OCI-LY1 (cell line): ENCODE measurements at regions not wholly inside any gene's neighbourhood (a gene's known extent, or its start where the extent isn't known, plus 50 kb on each side); places are given as distances from the start of the nearest gene placed in this dataset.

Experiments
- H2AFZ ChIP-seq: fragments of 200-600 bp; sonication (generic), shearing (Covaris generic); 2 replicates; pipeline ENCODE4 v1.6.0; 2014; ENCODE audit warnings: antibody characterized with exemption, mild to moderate bottlenecking, low read length
- H3F3A ChIP-seq: fragments of 200-600 bp; sonication (generic), shearing (Covaris generic); 2 replicates; pipeline ENCODE4 v1.6.0; 2014; ENCODE audit warnings: mild to moderate bottlenecking, antibody characterized with exemption, low read length, moderate library complexity; ENCODE audit not compliant: insufficient read depth
- H3K27ac ChIP-seq: fragments of 200-600 bp; sonication (generic); 2 replicates; pipeline ENCODE4 v1.5.1; 2014; ENCODE audit warnings: low read length, mixed run types, mild to moderate bottlenecking, low read depth; ENCODE audit not compliant: poor library complexity, severe bottlenecking
- H3K27me3 ChIP-seq: fragments of 200-600 bp; sonication (generic); 2 replicates; pipeline ENCODE4 v1.6.0; 2014; ENCODE audit warnings: antibody characterized with exemption, mild to moderate bottlenecking, low read length, moderate library complexity; ENCODE audit not compliant: insufficient read depth
- H3K36me3 ChIP-seq: fragments of 200-600 bp; sonication (generic); 2 replicates; pipeline ENCODE4 v1.6.1; 2014; ENCODE audit warnings: mild to moderate bottlenecking, antibody characterized with exemption, low read length, moderate library complexity, mixed read lengths; ENCODE audit not compliant: insufficient read depth
- H3K4me1 ChIP-seq: fragments of 200-600 bp; sonication (generic); 2 replicates; pipeline ENCODE4 v1.5.1; 2014; ENCODE audit warnings: mild to moderate bottlenecking, low read length, moderate library complexity; ENCODE audit not compliant: insufficient read depth, severe bottlenecking
- H3K4me2 ChIP-seq: fragments of 200-600 bp; sonication (generic), shearing (Covaris generic); 2 replicates; pipeline ENCODE4 v1.6.1; 2014; ENCODE audit warnings: low read length
- H3K4me3 ChIP-seq: fragments of 200-600 bp; sonication (generic); 2 replicates; pipeline ENCODE4 v1.5.1; 2014; ENCODE audit warnings: low read length, low read depth, mild to moderate bottlenecking, mixed read lengths; ENCODE audit not compliant: poor library complexity, severe bottlenecking
- H3K79me2 ChIP-seq: fragments of 200-600 bp; shearing (Covaris generic); 2 replicates; pipeline ENCODE4 v1.6.1; 2016; ENCODE audit warnings: mixed run types, low read length, mixed read lengths; ENCODE audit not compliant: insufficient read depth
- H3K9ac ChIP-seq: fragments of 200-600 bp; sonication (generic), shearing (Covaris generic); 2 replicates; pipeline ENCODE4 v1.6.1; 2014; ENCODE audit warnings: mild to moderate bottlenecking, low read length, mixed read lengths
- H3K9me2 ChIP-seq: fragments of 200-600 bp; sonication (generic), shearing (Covaris generic); 2 replicates; pipeline ENCODE4 v1.6.1; 2014; ENCODE audit warnings: low read depth, mild to moderate bottlenecking, low read length, mixed read lengths
- H3K9me3 ChIP-seq: fragments of 200-600 bp; shearing (Covaris generic); 2 replicates; pipeline ENCODE4 v1.6.1; 2014; ENCODE audit warnings: low read length, mixed read lengths
- H4K20me1 ChIP-seq: fragments of 200-600 bp; sonication (generic), shearing (Covaris generic); 2 replicates; pipeline ENCODE4 v1.6.0; 2016; ENCODE audit warnings: mild to moderate bottlenecking, low read length; ENCODE audit not compliant: insufficient read depth
- EZH2 ChIP-seq: fragments of 200-600 bp; sonication (generic), shearing (Covaris generic); IDR thresholded peaks from 2 replicates; pipeline ENCODE4 v1.8.0; 2017; ENCODE audit warnings: borderline replicate concordance, mixed run types, mild to moderate bottlenecking, antibody characterized with exemption, low read length, moderate library complexity, mixed read lengths
- TF ChIP-seq, protein P1 (sequence below): fragments of 200-600 bp; sonication (generic), shearing (Covaris generic); IDR thresholded peaks from 2 replicates; pipeline ENCODE4 v1.5.1; 2017; ENCODE audit warnings: mild to moderate bottlenecking, antibody characterized with exemption, low read length, moderate library complexity, mixed read lengths

- H3F3A ChIP-seq = no peaks in the 10 kb centered on the region
- TF ChIP-seq, protein P1, sequence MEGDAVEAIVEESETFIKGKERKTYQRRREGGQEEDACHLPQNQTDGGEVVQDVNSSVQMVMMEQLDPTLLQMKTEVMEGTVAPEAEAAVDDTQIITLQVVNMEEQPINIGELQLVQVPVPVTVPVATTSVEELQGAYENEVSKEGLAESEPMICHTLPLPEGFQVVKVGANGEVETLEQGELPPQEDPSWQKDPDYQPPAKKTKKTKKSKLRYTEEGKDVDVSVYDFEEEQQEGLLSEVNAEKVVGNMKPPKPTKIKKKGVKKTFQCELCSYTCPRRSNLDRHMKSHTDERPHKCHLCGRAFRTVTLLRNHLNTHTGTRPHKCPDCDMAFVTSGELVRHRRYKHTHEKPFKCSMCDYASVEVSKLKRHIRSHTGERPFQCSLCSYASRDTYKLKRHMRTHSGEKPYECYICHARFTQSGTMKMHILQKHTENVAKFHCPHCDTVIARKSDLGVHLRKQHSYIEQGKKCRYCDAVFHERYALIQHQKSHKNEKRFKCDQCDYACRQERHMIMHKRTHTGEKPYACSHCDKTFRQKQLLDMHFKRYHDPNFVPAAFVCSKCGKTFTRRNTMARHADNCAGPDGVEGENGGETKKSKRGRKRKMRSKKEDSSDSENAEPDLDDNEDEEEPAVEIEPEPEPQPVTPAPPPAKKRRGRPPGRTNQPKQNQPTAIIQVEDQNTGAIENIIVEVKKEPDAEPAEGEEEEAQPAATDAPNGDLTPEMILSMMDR = no peak
- TF ChIP-seq EZH2 = no peak
- H3K9ac ChIP-seq = no peak overlapping the region
- no peak overlapping the region for H2AFZ ChIP-seq
- no peak overlapping the region for H3K4me2 ChIP-seq
- H3K4me1 ChIP-seq = peaks cover 29% of the 10 kb centered on the region
- H3K9me2 ChIP-seq = no peaks in the 10 kb centered on the region; the same call in 1 of the 2 replicates
- no peak overlapping the region for H3K27ac ChIP-seq
- H3K27me3 ChIP-seq = no peaks in the 10 kb centered on the region
- H3K4me3 ChIP-seq = no peak overlapping the region
- no peaks in the 10 kb centered on the region for H3K9me3 ChIP-seq
- no peaks in the 10 kb centered on the region for H4K20me1 ChIP-seq
- H3K79me2 ChIP-seq = no peaks in the 10 kb centered on the region
- no peaks in the 10 kb centered on the region for H3K36me3 ChIP-seq
Observed at GRCh38 chr6:67886840-67887292, 748.2 kb upstream of the ADGRB3 start.

- Histone ChIP-seq H3K4me3 (no peak overlapping the region), H3K4me1 (peaks cover 29% of the 10 kb centered on the region), H3K9ac (no peak overlapping the region), H3K4me2 (no peak overlapping the region), H3K9me2 (no peaks in the 10 kb centered on the region), H2AFZ (no peak overlapping the region), H3K79me2 (no peaks in the 10 kb centered on the region), H4K20me1 (no peaks in the 10 kb centered on the region), H3F3A (no peaks in the 10 kb centered on the region), H3K36me3 (no peaks in the 10 kb centered on the region), H3K9me3 (no peaks in the 10 kb centered on the region), H3K27ac (no peak overlapping the region), H3K27me3 (no peaks in the 10 kb centered on the region)
- TF ChIP-seq, protein P1 = no peak
- TF ChIP-seq EZH2 = no peak
Observed at GRCh38 chr6:67886036-67886707, 748.9 kb upstream of the ADGRB3 start.

DNA sequence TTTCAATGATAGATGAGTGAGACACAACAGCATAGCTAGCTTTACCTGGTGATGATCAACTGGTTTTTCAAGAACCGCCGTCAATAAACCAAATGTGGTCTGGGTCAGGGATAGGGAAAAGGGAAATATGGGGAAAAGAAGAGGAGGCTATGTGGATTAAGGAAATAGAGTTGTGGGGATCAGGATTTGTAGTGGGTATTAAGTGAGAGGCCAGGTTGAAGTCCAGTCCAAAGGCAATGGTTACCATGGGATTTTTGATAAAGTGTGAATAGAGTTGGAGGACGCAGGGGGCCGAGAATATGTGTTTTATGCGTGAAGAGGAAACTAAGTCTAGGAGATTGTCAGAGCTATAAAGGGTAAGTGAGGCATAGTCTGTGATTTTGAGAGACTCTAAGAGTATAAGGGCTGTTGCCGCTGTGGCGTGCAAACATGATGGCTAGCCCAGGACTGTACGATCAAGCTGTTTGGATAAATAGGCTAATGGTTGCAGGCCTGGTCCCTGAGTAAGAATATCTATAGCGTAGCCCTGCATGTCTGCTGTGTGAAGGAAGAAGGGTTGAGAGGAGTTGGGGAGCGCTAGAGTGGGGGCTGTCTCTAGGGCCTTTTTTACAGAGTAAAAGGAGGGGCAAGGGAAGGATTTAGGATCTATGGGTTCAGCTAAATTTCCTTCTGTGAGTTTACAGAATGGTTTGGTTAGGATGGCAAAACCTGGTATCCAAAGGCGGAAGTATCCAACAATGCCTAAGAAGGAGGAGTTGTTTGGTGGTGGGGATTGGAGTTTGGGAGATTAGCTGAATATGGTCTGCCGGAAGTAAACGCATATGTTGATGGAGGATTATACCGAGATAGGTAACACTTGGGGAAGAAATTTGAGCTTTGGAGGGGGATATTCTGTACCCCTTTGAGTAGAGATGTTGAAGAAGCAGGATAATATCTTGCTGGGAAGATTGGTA lies 749.7 kb upstream of the ADGRB3 start:
- no peaks in the 10 kb centered on the region for H4K20me1 ChIP-seq
- no peak overlapping the region for H3K27ac ChIP-seq
- no peaks in the 10 kb centered on the region for H3K27me3 ChIP-seq
- H3K9me2 ChIP-seq = no peaks in the 10 kb centered on the region
- no peaks in the 10 kb centered on the region for H3K36me3 ChIP-seq
- H3K4me1 ChIP-seq = peaks cover 20% of the 10 kb centered on the region
- TF ChIP-seq, protein P1 = no peak
- no peak for TF ChIP-seq EZH2
- no peak overlapping the region for H3K9ac ChIP-seq
- no peak overlapping the region for H3K4me3 ChIP-seq
- H3F3A ChIP-seq = no peaks in the 10 kb centered on the region
- no peak overlapping the region for H3K4me2 ChIP-seq
- no peaks in the 10 kb centered on the region for H3K79me2 ChIP-seq
- no peak overlapping the region for H2AFZ ChIP-seq
- H3K9me3 ChIP-seq = no peaks in the 10 kb centered on the region
